Right atrium auricular region (tissue), 2 donors: ENCODE measurements at regions not wholly inside any gene's neighbourhood (a gene's known extent, or its start where the extent isn't known, plus 50 kb on each side); places are given as distances from the start of the nearest gene placed in this dataset.

ENCODE experiments used
- DNase-seq: peaks from one replicate; pipeline ENCODE4 v3.0.0-alpha.2; 2019; ENCODE audit warnings: low spot score
- H3K27ac ChIP-seq, 2 donors: fragments of 200-600 bp; sonication (generic); 1 replicate in 1 of 2; 2 replicates in 1 of 2; pipeline ENCODE4 v1.5.1; 2016 to 2019
- H3K27me3 ChIP-seq, 2 donors: fragments of 200-600 bp; sonication (generic); one replicate each; pipeline versions ENCODE4 v1.5.1 to v1.6.0; 2017 to 2019
- H3K36me3 ChIP-seq: fragments of 200-600 bp; sonication (generic); one replicate; pipeline ENCODE4 v1.5.1; 2016
- H3K4me1 ChIP-seq, 2 donors: fragments of 200-600 bp; sonication (generic); one replicate each; pipeline versions ENCODE4 v1.5.1 to v1.6.0; 2017 to 2019
- H3K4me3 ChIP-seq, 2 donors: fragments of 200-600 bp; sonication (generic); 1 replicate in 1 of 2; 2 replicates in 1 of 2; pipeline ENCODE4 v1.5.1; 2017 to 2019; ENCODE audit warnings: mild to moderate bottlenecking in 1 of 2, moderate library complexity in 1 of 2
- H3K9me3 ChIP-seq, 2 donors: fragments of 200-600 bp; sonication (generic); one replicate each; pipeline ENCODE4 v1.5.1; 2019
- TF ChIP-seq, protein P1 (sequence below), 2 donors: fragments of 200-600 bp; sonication (generic); IDR thresholded peaks; one replicate each; pipeline ENCODE4 v1.5.1; 2019; ENCODE audit warnings: antibody characterized with exemption in 2 of 2

DNA sequence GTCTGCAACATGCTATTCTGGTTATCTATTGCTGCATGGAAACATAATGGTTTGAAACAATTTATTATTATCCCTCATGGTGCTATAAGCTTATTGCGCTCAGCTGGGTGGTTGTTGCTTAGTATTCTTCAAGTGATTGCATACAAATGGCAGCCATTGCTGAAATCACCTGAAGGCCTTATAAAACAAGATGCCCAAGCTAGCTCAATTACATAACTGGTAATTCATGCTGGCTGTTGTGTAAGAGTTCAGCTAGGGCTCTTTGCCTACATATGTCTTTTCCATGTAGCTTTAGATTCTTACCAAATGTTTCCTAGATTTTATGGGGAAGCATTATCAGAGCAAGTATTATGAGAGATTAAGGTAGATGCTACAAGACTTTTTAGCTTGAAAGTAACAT is 644.0 kb upstream of the CBLB start:
- H3K36me3 ChIP-seq: no peaks in the 10 kb centered on the region
- no peaks in the 10 kb centered on the region for H3K27me3 ChIP-seq
- H3K27ac ChIP-seq: no peak overlapping the region
- H3K4me3 ChIP-seq: no peak overlapping the region
- H3K9me3 ChIP-seq: no peaks in the 10 kb centered on the region
- no peak for DNase-seq
- TF ChIP-seq, protein P1, sequence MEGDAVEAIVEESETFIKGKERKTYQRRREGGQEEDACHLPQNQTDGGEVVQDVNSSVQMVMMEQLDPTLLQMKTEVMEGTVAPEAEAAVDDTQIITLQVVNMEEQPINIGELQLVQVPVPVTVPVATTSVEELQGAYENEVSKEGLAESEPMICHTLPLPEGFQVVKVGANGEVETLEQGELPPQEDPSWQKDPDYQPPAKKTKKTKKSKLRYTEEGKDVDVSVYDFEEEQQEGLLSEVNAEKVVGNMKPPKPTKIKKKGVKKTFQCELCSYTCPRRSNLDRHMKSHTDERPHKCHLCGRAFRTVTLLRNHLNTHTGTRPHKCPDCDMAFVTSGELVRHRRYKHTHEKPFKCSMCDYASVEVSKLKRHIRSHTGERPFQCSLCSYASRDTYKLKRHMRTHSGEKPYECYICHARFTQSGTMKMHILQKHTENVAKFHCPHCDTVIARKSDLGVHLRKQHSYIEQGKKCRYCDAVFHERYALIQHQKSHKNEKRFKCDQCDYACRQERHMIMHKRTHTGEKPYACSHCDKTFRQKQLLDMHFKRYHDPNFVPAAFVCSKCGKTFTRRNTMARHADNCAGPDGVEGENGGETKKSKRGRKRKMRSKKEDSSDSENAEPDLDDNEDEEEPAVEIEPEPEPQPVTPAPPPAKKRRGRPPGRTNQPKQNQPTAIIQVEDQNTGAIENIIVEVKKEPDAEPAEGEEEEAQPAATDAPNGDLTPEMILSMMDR (IDR thresholded peaks at IDR 0.05): no peak
- no peaks in the 10 kb centered on the region for H3K4me1 ChIP-seq

DNA sequence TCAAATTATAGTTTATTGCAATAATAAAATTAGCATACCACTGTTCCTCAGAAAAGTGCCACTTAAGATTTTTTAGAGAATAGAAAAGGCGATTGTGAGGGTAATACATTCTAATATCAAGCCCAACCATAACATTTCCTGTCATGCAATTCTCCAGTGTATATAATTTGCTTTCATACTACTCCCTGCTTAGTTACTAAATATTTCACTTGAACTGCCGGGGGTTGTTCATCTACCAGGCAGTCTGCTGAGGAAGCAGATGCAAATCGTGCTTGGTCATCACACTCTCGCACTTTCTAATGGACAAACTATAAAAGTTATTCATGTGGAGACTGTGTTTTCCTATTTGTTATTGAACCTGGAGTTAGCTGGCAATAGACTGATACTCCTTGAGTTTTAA is 645.6 kb upstream of the CBLB start:
- H3K27ac ChIP-seq: no peak overlapping the region
- no peaks in the 10 kb centered on the region for H3K9me3 ChIP-seq
- no peak overlapping the region for H3K4me3 ChIP-seq
- H3K36me3 ChIP-seq: no peaks in the 10 kb centered on the region
- H3K27me3 ChIP-seq: no peaks in the 10 kb centered on the region
- TF ChIP-seq, protein P1 (IDR thresholded peaks at IDR 0.05): no peak
- no peak for DNase-seq
- H3K4me1 ChIP-seq: no peaks in the 10 kb centered on the region

DNA sequence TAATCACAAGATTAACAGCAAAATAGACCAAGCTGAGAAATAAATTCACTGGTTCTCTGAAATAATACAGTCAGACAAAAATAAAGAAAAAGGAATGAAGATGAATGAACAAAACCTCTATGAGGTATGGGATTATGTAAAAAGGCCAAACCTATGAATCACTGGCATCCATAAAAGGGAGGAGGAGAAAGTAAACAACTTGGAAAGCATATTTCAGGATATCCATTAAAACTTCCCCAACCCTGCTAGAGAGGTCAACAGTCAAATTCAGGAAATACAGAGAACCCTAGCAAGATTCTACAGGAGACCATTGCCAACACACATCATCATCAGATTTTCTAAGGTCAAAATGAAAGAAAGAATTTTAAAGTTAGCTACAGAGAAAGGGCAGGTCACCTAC is 649.7 kb upstream of the CBLB start:
- Histone ChIP-seq H3K9me3 (no peaks in the 10 kb centered on the region), H3K27me3 (no peaks in the 10 kb centered on the region), H3K4me1 (no peaks in the 10 kb centered on the region), H3K27ac (no peak overlapping the region), H3K4me3 (no peak overlapping the region), H3K36me3 (no peaks in the 10 kb centered on the region)
- TF ChIP-seq, protein P1 (IDR thresholded peaks at IDR 0.05): no peak
- no peak for DNase-seq

DNA sequence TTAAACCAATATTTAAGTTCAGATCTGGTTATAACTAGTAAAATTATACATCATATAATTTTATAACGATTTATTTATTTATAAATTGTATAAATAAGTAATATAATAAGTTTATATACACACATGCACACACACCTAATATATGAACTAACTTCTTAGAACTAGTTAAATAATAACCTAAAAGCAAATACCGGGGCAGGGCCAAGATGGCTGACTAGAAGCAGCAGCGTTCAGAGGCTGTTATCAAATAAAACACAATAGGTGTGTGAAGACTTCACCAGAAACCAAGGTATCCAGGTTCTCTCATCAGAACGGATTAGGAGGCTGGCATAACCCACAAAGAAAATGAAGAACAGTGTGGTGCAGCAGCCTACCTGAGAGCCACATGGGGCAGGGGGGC is 653.6 kb upstream of the CBLB start:
- no peaks in the 10 kb centered on the region for H3K4me1 ChIP-seq
- H3K27ac ChIP-seq: no peak overlapping the region
- H3K4me3 ChIP-seq: no peak overlapping the region
- H3K9me3 ChIP-seq: no peaks in the 10 kb centered on the region
- no peaks in the 10 kb centered on the region for H3K36me3 ChIP-seq
- H3K27me3 ChIP-seq: no peaks in the 10 kb centered on the region
- TF ChIP-seq, protein P1 (IDR thresholded peaks at IDR 0.05): no peak
- no peak for DNase-seq

DNA sequence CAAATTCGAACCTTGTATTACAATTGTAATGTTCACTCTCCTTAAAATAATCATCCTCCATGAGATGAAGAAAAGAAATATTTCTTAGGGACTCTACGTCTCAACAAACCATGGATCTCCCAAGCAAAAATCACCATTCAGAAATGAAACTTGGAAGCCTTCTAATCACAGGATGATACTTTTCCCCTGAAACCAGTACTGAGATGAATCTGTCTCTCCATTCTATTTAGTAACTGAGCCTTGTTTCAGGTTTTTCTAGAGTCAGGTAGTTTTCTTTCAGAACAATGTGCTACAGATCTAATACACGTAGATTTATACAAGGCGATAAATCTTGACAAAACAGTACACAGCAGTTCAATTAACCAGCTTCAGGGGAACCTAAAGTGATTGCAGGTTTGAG is 660.1 kb upstream of the CBLB start:
- Histone ChIP-seq H3K36me3 (no peaks in the 10 kb centered on the region), H3K27ac (no peak overlapping the region), H3K27me3 (no peaks in the 10 kb centered on the region), H3K4me3 (no peak overlapping the region), H3K9me3 (no peaks in the 10 kb centered on the region), H3K4me1 (no peaks in the 10 kb centered on the region)
- TF ChIP-seq, protein P1 (IDR thresholded peaks at IDR 0.05): no peak
- no peak for DNase-seq

DNA sequence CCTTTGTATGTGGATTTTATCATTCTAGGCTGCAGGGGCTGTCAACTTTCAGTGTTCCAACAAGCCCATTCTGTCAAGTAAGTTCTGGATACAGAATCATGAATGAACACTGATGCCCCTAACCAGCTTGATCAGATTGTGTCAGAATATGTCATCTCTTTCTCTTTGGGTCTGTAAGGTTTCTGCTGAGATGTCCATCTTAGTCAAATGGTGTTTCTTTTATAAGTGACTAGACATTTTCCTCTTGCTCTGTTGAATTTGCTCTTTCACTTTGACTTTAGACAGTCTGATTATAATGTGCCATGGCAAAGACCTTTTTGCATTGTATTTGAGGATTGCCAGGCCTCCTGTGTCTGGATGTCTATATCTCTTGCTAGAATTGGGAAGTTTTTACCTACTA is 660.9 kb upstream of the CBLB start:
- no peak for DNase-seq
- TF ChIP-seq, protein P1 (IDR thresholded peaks at IDR 0.05): no peak
- no peaks in the 10 kb centered on the region for H3K4me1 ChIP-seq
- H3K4me3 ChIP-seq: no peak overlapping the region
- H3K36me3 ChIP-seq: no peaks in the 10 kb centered on the region
- no peaks in the 10 kb centered on the region for H3K9me3 ChIP-seq
- no peak overlapping the region for H3K27ac ChIP-seq
- no peaks in the 10 kb centered on the region for H3K27me3 ChIP-seq
